GM19397 (cell line): ENCODE measurements at regions not wholly inside any gene's neighbourhood (a gene's known extent, or its start where the extent isn't known, plus 50 kb on each side); places are given as distances from the start of the nearest gene placed in this dataset.

Source experiments
- ATAC-seq: cut with Tn5 transposase; IDR thresholded peaks from one replicate; pipeline ENCODE4 v1.9.1; 2021; ENCODE audit warnings: mild to moderate bottlenecking, moderate library complexity; ENCODE audit not compliant: unreplicated experiment

- ATAC-seq = no peak
Measured at GRCh38 chr2:14817848-14818247, 185.3 kb downstream of the LRATD1 start.

GRCh38 chr2:14826518-14826917, 194.0 kb downstream of the LRATD1 start:
- ATAC-seq = no peak

DNA sequence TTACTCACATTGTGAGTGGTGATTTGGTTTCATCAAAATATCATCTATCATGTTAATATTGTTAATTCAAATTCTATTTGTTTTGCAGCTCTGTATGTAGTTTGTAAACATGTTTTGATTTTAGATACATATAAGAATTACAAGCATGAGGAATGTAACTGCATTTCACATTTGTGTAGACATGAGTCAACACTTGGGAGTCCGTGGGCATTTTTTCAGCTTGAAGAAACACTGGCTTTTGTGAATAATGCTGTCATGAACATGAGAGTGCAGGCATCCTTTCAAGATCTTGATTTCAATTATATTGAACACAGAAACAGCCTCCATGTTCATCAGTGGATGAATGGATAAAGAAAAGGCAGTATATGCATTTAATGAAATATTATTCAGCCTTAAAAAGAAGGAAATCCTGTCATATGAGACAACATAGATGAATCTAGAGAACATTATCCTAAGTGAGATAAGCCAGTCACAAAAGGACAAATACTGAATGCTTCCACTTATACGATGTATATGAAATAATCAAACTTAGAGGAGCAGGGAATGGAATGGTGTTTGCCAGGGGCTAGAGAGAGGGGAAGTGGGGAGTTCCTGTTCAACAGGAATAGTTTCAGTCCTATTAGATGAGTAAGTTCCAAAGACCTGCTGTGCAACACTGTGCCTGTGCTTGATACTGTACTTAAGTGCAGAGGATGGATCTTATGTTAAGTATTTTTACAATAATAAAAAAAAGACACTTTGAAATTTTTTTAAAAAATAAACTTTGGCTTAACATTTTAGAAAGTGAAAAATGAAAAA, 194.9 kb downstream of the LRATD1 start:
- ATAC-seq = no peak

- no peak for ATAC-seq
Measured at GRCh38 chr2:14828223-14828622, 195.7 kb downstream of the LRATD1 start.

DNA sequence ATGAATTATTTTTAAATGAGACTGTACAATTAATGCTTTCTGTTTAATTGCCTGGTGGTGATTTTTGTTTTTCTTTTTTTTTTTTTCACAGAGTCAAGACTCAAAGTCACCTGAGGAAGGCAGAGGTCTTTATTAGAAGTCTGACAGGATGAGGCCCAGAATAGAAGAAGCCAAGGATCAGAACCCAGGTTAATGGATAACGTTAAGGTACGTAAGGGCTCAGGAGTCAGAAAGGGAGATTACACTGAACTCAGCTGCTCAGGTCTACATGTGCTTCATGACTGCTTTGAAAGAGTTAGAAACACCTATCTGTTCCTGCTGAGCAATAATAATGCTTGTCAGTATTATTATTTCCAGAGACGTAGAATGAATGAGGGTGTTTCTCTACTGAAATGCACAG, 196.5 kb downstream of the LRATD1 start:
- no peak for ATAC-seq

DNA sequence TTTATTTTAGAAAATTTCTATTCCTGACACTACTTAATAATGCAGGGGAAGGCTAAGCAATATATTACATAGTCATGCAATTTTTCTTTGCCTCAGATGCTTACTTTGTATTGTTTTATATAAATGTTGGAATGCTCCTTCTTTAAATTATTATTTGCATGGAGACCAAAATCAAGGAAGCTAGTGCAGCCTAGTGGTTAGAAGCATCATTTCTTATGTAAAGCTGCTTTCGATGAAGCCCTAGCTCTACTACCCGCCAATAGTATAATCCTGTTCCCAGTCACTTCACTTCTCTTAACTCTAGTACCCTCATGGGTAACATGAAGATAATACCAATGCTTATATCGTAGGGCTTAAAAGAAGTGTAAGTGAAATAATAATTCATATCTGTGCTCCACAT, 198.9 kb downstream of the LRATD1 start:
- no peak for ATAC-seq

- ATAC-seq = no peak
Measured at GRCh38 chr2:14843507-14844204, 211.1 kb downstream of the LRATD1 start.

DNA sequence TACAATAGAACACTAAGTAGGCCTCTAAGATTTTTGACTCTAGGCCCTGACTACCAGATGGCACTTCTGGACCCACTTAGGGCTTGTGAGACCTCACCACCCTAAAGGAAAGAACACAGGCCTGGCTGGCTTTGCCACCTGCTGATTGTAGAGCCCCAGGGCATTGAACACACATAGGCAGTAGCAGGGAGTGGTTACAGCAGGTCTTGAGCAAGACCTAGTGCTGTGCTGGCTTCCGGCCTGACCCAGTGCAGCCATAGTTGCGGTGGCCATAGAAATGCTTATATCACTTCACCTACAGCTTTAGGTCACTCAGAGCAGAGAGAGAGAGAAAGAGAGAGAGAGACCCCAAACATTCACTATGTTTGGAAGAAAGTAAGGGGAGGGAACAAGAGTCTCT, 223.2 kb downstream of the LRATD1 start:
- no peak for ATAC-seq

- ATAC-seq = no peak
Measured at GRCh38 chr2:14861181-14861580, 228.7 kb downstream of the LRATD1 start.

- no peak for ATAC-seq
Measured at GRCh38 chr2:14866736-14867352, 234.3 kb downstream of the LRATD1 start.

GRCh38 chr2:14867853-14868252, 235.3 kb downstream of the LRATD1 start:
- no peak for ATAC-seq

DNA sequence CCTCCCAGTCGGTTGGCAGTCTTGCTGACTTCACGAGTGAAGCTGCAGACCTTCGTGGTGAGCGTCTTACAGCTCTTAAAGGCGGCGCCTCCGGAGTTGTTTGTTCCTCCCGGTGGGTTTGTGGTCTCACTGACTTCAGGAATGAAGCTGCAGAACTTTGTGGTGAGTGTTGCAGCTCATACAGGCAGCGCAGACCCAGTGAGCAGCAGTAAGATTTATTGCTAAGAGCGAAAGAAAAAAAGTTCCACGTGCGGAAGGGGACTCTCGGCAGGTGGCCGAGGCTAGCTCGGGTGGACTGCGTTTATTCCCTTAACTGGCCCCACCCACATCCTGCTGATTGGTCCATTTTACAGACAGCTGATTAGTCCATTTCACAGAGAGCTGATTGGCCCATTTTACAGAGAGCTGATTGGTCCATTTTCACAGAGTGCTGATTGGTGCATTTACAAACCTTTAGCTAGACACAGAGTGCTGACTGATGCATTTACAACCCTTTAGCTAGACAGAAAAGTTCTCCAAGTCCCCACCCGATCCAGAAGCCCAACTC, 240.3 kb downstream of the LRATD1 start:
- ATAC-seq = no peak

GRCh38 chr2:14881651-14882327, 249.3 kb downstream of the LRATD1 start:
- no peak for ATAC-seq

DNA sequence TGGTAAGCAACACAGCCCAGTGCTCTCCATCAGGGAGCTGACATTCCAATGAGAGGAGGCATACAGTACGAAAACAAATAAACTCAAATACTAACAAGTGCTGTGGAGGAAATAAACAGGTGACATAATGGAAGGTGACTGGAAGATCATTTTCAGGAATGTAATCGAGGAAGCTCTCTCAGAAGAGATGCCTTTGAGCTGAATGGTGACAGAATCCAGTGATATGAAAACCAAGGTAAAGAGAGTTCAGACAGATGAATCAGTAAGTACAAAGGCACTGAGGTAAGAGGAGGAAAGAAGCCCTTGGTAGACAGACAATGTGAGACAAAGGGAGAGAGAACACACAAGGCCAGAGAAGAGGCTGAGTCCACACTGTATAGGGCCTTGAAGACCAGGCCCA, 252.1 kb downstream of the LRATD1 start:
- no peak for ATAC-seq

DNA sequence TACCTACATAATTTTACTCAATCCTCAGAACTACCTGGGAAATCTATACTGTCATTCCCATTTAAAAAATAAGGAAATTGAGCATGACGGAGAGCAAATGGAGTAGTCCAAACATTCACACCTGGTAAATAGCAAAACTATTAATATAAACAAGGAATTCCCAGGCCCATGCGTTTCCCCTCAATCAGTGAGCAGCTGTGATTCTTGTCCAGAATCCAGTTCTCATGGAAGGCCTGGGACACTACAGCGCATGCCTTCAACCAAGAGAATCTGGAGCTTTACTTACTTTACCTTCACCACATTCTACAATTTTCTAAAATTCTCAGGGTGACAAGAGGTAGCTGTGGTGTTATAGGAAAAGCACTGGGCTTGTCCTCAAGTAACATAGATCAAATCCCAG, 259.0 kb downstream of the LRATD1 start:
- no peak for ATAC-seq

DNA sequence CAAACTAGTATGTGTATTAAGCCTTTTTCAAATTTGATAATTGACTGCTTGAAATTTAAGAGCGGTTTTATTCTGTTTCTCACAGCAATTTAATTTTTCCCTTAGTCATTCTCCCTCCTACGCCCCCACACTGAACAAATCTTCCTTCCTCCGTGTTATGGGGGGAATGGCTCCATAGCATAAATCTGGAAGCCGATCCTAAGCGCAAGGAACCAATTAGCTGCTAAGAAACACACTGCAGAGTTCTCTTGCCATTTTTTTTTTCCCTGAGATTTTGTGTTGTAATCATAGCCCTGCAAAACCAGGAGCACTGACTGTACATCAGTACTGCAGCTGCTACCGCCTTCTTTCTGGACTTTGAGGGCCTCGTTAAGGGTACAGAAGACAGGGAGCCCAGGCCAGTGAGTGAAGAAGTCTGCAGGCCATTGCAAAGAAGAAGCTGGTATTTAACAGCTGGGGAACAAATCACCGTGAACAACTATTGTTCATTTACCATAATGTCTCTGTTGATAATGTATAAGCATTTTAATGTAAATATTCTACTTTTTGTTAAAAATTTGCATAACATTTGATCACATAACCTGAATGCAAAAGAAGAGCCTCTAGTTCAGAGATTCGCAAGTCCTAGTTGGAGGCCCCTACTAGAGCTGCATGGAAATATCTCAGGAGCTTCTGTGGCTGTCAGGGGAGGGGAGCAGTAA, 264.0 kb downstream of the LRATD1 start:
- no peak for ATAC-seq

GRCh38 chr2:14899621-14900414, 267.3 kb downstream of the LRATD1 start:
- no peak for ATAC-seq

- no peak for ATAC-seq
Measured at GRCh38 chr2:14901737-14902136, 269.2 kb downstream of the LRATD1 start.

DNA sequence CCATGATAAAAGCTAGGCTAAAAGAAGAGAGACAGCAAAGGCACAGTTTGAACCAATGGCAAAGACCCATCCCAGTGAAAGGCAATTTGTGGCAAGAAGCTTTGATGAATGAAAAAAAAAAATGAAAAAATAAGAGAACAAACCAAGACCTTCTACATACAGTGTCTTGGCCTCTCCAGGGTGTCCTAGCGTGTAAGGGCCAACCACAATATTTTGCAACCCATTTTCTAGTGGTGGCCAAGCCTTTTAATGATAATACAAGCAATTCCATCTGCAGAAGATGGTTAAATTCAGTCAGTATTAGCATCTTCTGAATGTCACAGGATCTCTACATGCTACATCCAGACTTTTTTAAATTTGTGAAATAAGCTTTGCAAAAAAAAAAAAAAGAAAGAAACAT, 270.4 kb downstream of the LRATD1 start:
- ATAC-seq = no peak
